ENCODE measurements at regions not wholly inside any gene's neighbourhood (a gene's known extent, or its start where the extent isn't known, plus 50 kb on each side); places are given as distances from the start of the nearest gene placed in this dataset.

GRCh38 chr2:20523799-20524187 is 76.9 kb downstream of the RHOB start:
- no peak for DNase-seq (ENCODE audit: low read depth)

DNA sequence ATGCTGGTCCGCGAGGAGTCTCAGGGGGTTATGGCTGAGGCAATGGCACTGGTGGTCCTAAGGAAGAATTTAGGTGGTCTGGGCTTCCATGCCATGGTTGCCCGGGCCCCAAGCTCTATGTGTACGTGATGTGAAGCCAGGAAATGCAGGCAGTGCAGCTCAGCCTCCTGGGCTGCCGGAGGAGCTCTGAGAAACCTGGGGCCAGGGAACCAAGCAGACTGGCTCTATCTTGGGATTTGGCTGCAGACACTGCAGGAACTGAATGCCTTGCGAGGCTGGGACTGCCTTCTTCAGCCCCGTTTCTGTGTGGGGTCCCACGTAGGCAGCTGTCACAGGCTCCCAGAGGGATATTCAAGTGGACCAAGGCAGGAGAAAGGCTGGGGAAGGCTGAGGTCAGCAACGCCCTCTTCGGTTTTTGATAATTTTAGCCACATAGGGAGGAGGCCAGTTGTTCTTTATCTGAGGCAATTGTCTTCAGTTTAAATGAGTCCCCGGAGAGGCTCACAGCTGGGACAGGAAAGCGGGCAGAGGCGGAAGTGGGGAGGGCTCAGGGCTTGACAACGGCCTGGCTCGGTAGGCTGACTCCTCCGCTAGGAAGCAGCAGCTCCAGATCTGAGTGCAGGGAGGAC is 77.7 kb downstream of the RHOB start:
- peak; percentile 75 for DNase-seq (ENCODE audit: low read depth)

DNA sequence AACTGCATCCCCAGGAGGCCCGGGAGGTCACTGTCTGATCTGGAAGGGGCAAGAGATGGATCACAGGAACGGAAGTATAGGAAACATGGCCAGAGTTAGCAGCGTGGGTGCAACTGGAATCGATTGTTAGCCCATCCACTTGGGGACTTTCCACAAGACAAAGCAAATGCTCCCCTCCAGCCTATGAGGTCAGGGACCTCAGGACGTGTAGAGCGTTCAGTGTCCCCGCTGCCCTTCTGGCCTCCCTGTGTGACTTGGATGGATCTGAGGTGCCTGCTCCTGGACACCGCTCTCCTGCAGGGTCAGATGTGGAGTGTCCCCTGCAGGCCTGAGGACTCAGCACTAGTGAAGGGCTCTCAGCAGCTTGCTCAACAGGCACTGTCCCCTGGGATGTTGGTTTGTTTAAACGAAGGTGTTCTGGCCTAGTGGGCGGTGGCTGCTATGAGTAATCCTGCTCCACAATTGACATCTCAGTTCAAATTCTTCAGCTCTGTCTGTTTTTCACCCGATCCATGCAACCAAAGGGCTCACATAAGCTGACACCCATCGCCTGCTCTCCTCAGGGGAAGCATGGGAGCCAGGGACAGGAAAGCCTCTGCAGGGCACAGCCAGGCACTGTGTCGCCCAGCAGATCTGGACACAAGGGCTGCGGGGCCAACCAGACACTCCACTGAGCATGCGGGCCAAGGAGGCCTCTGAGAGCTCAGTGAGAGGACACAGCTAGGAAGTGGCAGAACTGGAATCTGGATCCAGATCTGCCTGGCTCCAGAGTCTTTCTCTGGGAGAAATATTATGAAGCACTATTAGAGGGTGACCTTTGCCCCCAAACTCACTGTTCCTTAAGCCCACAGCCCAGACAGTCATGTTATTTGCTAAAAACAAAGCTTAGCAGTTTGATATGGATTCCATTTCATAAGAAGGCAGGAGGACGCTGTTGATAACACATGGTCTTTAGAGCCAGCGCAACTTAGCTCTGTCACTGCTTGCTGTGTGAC is 78.5 kb downstream of the RHOB start:
- DNase-seq (ENCODE audit: low read depth), result no peak

DNA sequence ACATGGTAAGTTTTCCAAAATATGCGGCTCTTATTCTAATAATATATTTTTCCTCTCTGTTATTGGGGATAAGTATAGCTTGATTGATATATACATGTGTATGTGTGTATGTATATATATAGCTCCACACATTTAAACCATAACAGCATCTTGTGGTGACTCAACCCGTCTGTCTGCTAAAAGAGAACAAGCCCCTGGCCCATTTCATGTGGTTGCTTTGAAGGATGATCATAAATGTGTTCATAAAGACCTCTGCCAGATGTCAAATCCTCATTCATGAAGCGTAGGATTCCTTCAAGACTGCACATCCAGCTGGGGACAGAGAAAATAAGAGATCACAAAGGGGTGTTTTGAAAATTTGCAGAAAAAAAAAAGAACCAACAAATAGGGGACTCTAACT is 79.3 kb downstream of the RHOB start:
- DNase-seq (ENCODE audit: low read depth), result no peak

- no peak for DNase-seq (ENCODE audit: low read depth)
Observed at GRCh38 chr2:20526708-20527107, 79.8 kb downstream of the RHOB start.

- DNase-seq (ENCODE audit: low read depth), result no peak
Observed at GRCh38 chr2:20528713-20529112, 81.8 kb downstream of the RHOB start.

DNA sequence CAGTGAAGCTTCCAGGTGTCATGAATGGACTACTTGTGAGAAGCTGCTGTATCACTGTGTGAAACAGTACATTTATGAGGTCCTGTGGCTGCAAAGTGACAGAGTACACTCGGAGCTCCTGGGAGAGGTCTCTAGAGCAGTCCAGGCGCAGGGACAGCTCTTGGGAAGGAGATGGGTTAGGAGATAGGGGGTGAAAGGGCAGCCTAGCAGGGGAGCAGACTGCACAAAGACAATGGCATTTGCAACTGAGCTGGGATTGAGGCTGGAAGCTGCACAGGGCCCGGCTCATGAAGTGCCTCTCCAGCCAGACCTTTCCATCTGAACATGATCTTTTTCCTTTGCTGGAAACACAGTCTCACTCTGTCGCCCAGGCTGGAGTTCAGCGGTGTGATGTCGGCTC is 83.6 kb downstream of the RHOB start:
- DNase-seq (ENCODE audit: low read depth), result no peak

- DNase-seq (ENCODE audit: low read depth), result no peak
Observed at GRCh38 chr2:20531633-20532262, 84.9 kb downstream of the RHOB start.

DNA sequence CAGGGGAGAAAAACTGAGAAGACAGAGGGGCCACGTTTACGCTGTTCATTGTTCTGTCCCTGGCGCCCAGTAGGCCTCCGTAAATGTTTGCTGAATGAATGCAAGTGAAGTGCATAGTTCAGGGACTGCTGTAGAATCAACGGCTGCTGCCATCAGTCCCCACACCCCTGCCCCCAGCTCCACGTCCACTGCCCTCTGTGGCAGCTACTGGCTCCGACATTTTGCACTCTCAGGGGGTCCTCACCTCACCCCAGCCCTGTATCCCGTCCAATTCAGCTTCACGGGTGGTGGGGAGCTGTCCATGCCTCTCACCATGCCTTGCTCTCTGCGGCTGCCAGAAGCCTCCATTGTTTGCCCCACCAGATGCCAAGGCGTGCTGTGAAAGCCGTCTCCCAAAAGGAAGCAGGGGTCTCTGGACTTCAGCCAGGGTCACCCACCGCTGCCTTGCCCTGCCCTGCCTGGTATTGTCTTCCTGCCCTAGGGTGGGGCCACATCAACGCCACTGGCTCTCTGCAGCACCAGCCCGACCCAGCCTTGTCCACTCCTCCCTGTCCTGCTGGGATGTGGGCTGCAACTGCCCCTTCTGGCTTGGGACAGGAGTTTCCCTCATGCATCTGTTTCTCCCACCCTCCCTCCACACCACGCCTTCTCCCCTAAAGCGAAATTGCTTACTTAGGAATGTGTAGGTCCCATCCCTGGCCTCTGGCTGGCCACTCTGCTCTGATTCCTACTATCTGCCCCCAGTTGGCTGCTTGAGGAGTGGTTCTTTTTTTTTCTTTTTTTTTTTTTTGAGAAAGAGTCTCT is 86.0 kb downstream of the RHOB start:
- no peak for DNase-seq (ENCODE audit: low read depth)

GRCh38 chr2:20533993-20534622 is 87.2 kb downstream of the RHOB start:
- no peak for DNase-seq (ENCODE audit: low read depth)

- no peak for DNase-seq (ENCODE audit: low read depth)
Observed at GRCh38 chr2:20534913-20535801, 88.3 kb downstream of the RHOB start.

DNA sequence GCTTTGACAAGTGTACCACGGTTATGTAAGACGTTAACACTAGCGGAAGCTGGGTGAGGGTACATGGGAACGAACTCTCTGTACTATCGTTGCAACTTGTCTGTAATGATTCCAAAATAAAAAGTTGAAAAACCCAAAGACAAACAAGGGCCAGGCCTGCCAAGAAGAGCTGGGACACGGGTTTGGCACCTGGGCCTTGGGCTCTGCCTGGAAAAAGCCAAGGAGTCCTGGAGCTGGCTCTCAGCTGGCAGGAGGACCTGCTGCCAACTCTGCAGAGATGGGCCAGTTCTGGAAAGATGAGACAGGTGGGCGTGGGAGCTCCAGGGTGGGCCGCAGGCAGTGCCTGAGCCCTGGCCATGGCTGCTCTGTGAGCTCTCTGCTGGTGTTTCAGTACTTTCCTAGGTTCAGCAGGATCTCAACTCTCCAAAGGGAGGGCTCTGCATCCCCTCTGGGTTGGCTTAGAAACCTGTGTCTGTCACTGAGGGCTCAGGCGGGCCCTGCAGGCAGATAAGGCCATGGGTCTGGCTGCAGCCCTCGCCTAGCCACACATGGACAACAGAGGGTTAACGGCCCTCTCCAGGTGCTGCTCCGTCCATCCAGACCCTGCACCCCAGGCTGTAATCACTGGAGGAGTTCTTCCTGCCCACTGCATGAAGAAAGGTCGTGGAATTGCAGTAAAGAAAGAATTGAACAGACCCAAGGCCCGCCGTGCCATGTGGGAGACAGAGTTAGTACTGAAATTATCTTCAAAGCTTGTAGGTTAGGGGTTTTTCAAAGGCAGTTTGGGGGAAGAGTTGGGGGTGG is 89.9 kb downstream of the RHOB start:
- no peak for DNase-seq (ENCODE audit: low read depth)

GRCh38 chr2:20537423-20538307 is 90.8 kb downstream of the RHOB start:
- DNase-seq (ENCODE audit: low read depth), result no peak

DNA sequence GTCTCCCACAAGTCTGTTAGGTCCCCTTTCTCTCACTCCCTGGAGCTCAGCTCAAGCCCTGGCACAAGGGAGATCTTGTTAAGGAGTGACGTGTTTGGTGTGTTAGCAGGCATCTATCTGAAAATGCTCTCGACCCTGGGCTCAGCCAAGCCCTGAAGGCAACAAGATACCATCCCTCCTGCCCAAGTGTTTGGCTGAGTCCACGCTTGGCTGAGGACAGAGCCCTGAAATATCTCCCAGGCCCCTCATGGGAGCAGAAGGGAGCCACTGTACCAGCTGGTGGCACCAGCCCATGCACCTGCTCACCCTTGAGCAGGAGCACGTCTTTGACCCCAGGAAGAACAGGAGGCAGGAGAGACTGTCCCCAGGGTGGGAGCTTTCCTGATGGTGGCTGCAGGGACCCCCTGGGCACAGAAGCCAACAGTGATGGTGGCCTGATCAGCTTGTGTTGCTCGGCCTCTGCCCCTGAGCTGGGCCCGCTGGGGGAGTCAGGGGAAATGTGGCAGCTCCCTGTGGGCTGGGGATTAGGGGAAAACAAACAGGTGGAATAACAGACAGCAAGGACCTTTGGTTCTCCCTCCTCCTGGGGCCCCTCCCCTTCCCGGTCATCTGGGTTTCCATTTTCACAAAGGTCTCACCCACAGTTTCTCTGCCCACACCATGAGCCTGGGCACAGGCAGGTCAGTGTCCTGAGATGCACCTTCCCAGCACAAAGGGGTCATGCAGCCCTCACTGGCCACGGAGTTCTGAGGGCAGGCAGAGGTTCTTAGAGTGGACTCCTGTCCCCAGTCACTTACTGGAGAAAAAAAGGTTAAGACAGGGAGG is 91.6 kb downstream of the RHOB start:
- DNase-seq (ENCODE audit: low read depth), result no peak

GRCh38 chr2:20539133-20539719 is 92.4 kb downstream of the RHOB start:
- no peak for DNase-seq (ENCODE audit: low read depth)

DNA sequence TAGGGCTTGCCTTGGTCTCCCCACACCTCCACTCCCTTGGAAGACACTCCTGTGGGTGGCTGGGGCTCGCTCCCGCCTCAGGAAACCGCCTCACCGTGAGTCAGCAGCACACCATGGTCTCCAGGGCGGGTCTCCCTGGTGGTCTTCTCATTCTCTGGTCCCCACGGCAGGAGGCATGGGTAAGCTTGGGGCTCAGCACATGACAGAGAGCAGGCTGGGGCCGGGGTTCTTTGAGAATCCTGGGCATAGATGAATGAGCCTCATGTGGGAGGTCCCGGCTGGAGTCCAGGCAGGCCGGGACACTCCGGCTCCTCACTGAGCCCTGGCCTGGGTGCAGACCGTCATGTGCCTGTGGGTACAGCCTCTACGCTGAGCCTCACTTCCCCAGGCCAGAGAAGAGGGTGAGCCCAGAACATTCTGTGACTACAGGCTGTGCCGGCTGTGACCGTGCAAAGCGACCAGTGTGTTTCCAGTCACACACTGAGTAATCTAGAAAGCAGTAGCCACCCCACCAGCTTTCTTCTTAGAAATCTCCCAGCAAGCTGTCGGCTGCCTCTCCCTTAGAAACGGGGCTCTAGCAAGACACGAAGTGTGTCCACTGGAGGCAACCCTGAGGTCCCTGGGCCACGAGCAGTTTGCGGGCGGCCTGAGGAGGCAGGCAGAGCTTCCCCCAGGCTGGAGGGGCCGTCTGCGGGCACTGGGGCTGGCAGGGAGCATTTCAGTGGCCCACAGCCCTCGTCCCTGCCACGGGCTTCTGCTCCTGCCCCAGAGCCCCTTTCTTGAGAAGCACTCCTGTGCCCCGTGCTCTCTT is 93.1 kb downstream of the RHOB start:
- DNase-seq (ENCODE audit: low read depth), result no peak
